Erythroblast (primary cell): ENCODE measurements at regions not wholly inside any gene's neighbourhood (a gene's known extent, or its start where the extent isn't known, plus 50 kb on each side); places are given as distances from the start of the nearest gene placed in this dataset.

Source experiments
- DNase-seq, 2 experiments: peaks; one replicate each; lab custom pipeline; 2025; lab: John Stamatoyannopoulos, UW
- GATA1 ChIP-seq: IDR thresholded peaks from 2 replicates; pipeline ENCODE4 v1.6.1; 2011; ENCODE audit warnings: low read depth, mild to moderate bottlenecking, control low read depth, low read length, moderate library complexity
- POLR2A ChIP-seq: IDR thresholded peaks from 2 replicates; pipeline ENCODE4 v1.6.1; 2011; ENCODE audit warnings: mild to moderate bottlenecking, low read length

- TF ChIP-seq GATA1 (no peak), POLR2A (no peak)
- no peak for DNase-seq
These were observed 575.8 kb downstream of the TLE1 start for GRCh38 chr9:81113453-81114124.

GRCh38 chr9:81112627-81113452 is 576.5 kb downstream of the TLE1 start:
- no peak for DNase-seq
- no peak for TF ChIP-seq GATA1
- no peak for TF ChIP-seq POLR2A

GRCh38 chr9:81108821-81109220 is 580.5 kb downstream of the TLE1 start:
- TF ChIP-seq POLR2A (no peak), GATA1 (no peak)
- DNase-seq = no peak

- no peak for DNase-seq
- no peak for TF ChIP-seq GATA1
- TF ChIP-seq POLR2A = no peak
These were observed 581.0 kb downstream of the TLE1 start for GRCh38 chr9:81108391-81108790.

- DNase-seq = no peak
- no peak for TF ChIP-seq POLR2A
- no peak for TF ChIP-seq GATA1
These were observed 585.5 kb downstream of the TLE1 start for GRCh38 chr9:81103597-81104471.

- TF ChIP-seq POLR2A = no peak
- TF ChIP-seq GATA1 = no peak
- no peak for DNase-seq
These were observed 592.1 kb downstream of the TLE1 start for GRCh38 chr9:81097131-81097847.

- no peak for TF ChIP-seq GATA1
- TF ChIP-seq POLR2A = no peak
- no peak for DNase-seq
These were observed 592.7 kb downstream of the TLE1 start for GRCh38 chr9:81096625-81097024.

GRCh38 chr9:81092057-81092456 is 597.3 kb downstream of the TLE1 start:
- no peak for DNase-seq
- no peak for TF ChIP-seq GATA1
- TF ChIP-seq POLR2A = no peak

GRCh38 chr9:81088341-81088740 is 601.0 kb downstream of the TLE1 start:
- no peak for TF ChIP-seq GATA1
- TF ChIP-seq POLR2A = no peak
- DNase-seq = no peak

- TF ChIP-seq GATA1 (no peak), POLR2A (no peak)
- DNase-seq = no peak
These were observed 602.9 kb downstream of the TLE1 start for GRCh38 chr9:81086416-81086815.

- DNase-seq = no peak
- TF ChIP-seq GATA1 (no peak), POLR2A (no peak)
These were observed 605.4 kb downstream of the TLE1 start for GRCh38 chr9:81083854-81084512.

- TF ChIP-seq POLR2A (no peak), GATA1 (no peak)
- no peak for DNase-seq
These were observed 606.3 kb downstream of the TLE1 start for GRCh38 chr9:81083067-81083466.
